ENCODE measurements at regions not wholly inside any gene's neighbourhood (a gene's known extent, or its start where the extent isn't known, plus 50 kb on each side); places are given as distances from the start of the nearest gene placed in this dataset.
"Not testable (repeated sequence)": the region's sequence is repeated elsewhere in the genome, so short reads cannot be mapped to it uniquely, and the experiment has no call there.

DNA sequence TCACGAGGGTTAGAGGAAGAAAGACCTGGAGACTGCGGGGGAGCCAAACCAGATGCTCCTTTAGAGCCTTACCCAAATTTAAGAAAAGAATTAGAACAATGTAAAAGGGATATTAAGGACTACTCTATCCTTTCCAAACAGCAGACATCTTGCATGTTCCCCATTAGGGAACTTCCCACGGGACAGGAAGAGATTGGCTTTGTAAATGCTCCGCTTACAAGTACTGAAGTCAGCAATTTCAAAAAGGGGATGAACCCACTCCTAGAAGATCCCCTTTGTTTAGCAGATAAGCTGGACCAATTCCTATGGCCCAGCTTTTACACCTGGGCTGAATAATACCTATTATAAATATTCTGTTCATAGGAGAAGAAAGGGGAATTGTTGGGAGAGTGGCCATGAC lies 74.2 kb downstream of the APOBEC1 start:
- DNase-seq, result no peak

DNA sequence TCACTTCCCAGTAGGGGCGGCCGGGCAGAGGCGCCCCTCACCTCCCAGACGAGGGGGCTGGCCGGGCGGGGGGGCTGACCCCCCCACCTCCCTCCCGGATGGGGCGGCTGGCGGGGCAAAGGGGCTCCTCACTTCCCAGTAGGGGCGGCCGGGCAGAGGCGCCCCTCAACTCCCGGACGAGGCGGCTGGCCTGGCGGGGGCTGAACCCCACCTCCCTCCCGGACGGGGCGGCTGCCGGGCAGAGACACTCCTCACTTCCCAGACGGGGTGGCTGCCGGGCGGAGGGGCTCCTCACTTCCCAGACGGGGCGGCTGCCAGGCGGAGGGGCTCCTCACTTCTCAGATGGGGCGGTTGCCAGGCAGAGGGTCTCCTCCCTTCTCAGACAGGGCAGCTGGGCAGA lies 75.6 kb downstream of the APOBEC1 start:
- not testable (repeated sequence) for DNase-seq

DNA sequence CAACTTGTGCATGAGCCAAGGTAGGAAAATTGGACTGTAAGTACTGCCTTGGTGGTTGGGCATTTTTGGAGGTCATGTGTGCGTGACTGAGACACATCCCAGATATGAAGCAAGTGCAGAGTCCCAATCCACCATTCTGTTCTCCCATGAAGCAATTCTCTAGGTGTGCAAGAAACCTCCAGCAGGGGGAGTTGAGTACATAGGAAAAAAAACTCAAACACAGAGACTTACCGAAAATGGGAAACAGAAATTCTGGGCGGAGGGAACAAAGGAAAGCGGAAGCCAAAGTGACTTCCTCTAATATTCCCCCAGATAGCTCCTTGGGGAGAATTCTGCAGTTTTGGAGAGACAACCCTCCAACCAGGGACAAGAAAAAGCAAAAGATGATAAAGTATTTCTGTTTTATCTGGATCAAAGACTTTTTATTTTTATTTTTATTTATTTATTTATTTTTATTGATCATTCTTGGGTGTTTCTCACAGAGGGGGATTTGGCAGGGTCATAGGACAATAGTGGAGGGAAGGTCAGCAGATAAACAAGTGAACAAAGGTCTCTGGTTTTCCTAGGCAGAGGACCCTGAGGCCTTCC lies 76.9 kb downstream of the APOBEC1 start:
- DNase-seq, result peak; percentile 57

DNA sequence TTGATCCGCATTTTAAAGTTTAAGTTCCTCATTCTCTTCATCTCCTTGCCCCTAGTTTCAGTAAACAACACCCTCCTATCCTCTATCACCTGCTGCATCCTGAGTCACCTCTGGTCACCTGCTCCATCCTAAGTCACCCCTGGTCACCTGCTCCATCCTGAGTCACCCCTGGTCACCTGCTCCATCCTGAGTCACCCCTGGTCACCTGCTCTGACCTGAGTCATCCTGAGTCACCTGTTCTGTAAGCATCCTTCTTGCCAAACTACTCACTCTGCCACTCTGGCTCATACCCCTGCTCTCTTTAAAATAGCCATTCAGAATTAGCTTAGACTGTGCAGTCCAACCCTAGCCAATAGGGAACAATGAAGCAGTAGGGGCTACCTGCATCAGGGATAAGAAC lies 80.6 kb upstream of the CD163 start:
- not testable (repeated sequence) for DNase-seq

DNA sequence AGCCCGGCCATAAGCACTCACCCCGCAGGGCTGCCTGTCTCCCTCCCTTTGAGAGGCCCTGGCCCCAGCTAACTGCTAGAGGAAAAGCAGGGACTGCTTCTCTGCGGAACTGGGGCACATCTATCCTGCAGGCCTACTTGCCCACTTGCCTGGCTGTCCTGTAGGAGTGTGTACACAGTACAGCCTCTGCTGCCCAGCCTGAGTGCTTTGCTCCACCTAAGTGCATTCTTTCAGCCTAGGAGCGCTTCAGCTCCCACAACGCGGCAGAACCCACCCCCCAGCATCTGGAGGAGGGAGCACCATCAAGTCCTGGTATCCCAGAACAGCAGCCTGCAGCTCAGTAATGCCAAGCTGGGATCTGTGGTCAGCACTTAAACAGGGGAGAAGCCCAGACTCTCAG lies 79.9 kb upstream of the CD163 start:
- no peak for DNase-seq

DNA sequence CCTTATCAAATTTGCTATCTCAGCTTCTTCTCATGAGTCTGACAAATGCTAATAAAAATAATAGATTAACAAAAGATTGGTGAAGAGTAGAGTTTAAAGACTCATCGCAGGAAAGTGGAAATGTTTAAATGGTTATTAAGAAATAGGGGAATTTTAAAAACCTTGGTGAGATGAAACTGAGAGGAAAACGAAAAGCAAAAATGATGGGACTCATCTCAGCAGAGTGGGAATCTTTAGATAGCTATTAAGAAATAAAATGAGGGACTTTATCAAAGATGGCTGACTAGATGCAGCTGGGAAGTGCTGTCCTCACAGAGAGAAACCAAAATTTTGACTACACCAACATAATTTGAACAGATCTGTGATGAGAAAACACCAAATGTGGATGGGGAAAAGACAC lies 79.2 kb upstream of the CD163 start:
- DNase-seq, result no peak

DNA sequence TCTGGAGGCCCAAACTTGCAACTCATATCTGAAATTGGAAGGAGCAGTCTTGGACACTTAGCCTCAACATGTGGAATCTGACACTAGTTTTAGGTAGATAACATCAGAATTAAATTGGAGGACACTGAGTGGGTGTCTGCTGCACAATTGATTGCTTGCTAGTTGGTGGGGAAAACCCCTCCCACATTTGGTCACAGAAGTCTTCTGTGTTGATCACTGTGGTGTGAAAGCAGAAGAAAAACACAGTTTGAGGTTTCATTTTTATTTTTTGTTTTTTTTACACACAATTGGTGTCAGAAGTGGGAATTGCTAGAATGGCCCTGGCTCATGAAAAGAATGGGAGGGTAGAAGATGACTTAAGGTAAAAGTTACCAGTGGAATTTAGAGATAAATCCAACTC lies 78.0 kb upstream of the CD163 start:
- DNase-seq, result no peak

DNA sequence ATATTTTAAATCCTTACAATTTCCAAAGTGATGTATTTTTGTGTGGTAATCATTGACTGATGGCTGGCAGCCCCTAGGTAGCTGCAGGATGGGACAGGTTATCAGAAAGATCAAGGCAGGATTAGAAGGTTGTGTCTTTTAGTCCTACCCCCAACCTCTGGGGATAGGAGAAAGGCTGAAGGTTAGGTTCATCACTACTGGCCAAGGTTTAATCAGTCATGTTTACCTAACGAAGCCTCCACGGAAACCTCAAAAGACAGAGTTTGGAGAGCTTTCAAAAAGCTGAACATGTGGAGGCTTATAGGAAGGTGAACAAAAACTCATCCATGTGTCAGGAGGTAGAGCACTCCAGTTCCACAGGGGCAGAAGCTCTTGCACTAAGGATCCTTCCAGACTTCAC lies 77.5 kb upstream of the CD163 start:
- no peak for DNase-seq

DNA sequence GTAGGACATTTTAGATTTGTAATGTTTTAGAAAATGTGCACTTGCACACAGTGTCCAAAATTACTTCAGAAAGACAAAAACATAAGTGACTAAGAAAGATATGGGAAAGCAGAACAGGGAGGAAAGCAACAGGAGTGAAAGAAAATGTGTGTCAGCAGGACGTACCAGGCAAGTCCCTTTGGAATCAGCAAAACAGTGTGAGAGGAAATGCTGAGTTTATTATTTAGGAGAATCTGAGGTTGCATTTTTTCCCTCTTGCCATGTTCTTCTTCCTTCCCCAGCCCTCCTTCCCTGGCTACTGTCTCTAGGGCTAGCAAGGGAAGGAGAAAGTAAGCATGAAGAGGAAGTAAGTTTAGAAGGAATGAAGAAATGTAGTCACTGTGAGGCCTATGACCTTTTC lies 67.7 kb upstream of the CD163 start:
- DNase-seq, result no peak

DNA sequence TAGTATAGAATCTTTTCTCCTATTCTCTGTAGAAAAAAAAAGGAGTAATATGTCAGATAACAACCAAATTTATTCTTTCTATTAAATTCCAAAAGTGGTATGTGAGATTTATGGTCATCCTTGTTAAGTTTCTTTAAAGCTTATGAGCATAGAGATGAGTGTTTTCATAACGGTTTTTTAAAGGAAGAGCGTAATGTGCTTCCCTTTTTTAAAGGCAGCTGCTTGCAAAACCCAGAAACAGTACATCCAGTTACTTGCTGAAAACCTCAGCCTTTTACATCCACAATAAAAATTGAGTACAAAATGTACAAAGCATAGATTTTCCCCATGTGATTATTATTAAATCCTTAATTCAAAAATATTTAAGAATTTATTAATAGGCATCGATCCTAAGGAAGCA lies 53.6 kb upstream of the CD163 start:
- DNase-seq, result no peak

DNA sequence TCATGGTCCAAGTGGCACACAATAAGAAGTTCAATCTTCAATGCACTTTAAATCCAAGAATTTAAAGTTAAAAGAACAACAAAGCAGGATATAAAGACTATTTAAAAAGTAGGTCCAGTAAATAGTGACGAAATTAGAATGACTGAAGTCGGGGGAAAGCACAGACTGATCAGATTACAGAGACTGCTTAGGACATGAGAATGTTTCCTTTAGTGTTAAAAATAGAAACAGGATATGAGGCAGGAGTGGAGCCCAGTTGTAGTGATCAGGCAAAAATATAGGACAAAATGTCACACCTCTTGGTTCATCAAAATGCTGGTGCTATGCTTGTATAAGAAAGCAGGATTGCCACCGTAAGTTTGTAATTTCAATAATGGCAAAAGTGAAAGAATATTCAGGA lies 52.2 kb upstream of the CD163 start:
- no peak for DNase-seq

DNA sequence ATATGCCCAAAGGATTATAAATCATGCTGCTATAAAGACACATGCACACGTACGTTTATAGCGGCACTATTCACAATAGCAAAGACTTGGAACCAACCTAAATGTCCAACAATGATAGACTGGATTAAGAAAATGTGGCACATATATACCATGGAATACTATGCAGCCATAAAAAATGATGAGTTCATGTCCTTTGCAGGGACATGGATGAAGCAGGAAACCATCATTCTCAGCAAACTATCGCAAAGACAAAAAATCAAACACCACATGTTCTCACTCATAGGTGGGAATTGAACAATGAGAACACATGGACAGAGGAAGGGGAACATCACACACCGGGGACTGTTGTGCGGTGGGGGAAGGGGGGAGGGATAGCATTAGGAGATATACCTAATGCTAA lies 51.3 kb upstream of the CD163 start:
- not testable (repeated sequence) for DNase-seq

Measured in activated CD4-positive, alpha-beta T cell treated with anti-CD3 and anti-CD28 coated beads, Interleukin-2, amount 50 U/mL, for 16 hours (primary cell).